OCI-LY7 (cell line): ENCODE measurements at regions not wholly inside any gene's neighbourhood (a gene's known extent, or its start where the extent isn't known, plus 50 kb on each side); places are given as distances from the start of the nearest gene placed in this dataset.

ENCODE experiments used
- BruUV-seq: library from RNA; stranded (reverse); fragments of 400-500 nt; replicated peaks from 2 replicates; lab custom pipeline; 2021; lab: Mats Ljungman, UMichigan
- CTCF ChIA-PET: fragments of 300-600 bp; sonication (Branson Sonifier 250); formaldehyde crosslinking; loops from one replicate; lab custom pipeline; 2022; ENCODE audit warnings: antibody characterized with exemption; ENCODE audit not compliant: unreplicated experiment; lab: Charles Lee
- POLR2A ChIA-PET: fragments of 300-600 bp; sonication (Branson Sonifier 250); formaldehyde crosslinking; loops from one replicate; lab custom pipeline; 2022; ENCODE audit warnings: antibody characterized with exemption; lab: Charles Lee
- DNase-seq: peaks from one replicate; pipeline ENCODE4 v3.0.0-alpha.2; 2015; ENCODE audit warnings: low spot score
- H2AFZ ChIP-seq: fragments of 200-600 bp; sonication (generic), shearing (Covaris generic); 2 replicates; pipeline ENCODE4 v1.6.1; 2014; ENCODE audit warnings: mild to moderate bottlenecking, antibody characterized with exemption, low read length, moderate library complexity
- H3K27ac ChIP-seq: fragments of 200-600 bp; sonication (generic); 2 replicates; pipeline ENCODE4 v1.5.1; 2014; ENCODE audit warnings: mixed run types, low read depth, mild to moderate bottlenecking, moderate library complexity, low read length, inconsistent platforms; ENCODE audit not compliant: poor library complexity, severe bottlenecking
- H3K36me3 ChIP-seq: fragments of 200-600 bp; sonication (generic); 2 replicates; pipeline ENCODE4 v1.6.1; 2014; ENCODE audit warnings: mild to moderate bottlenecking, antibody characterized with exemption, low read length, moderate library complexity, mixed read lengths; ENCODE audit not compliant: insufficient read depth
- H3K4me1 ChIP-seq: fragments of 200-600 bp; sonication (generic); 2 replicates; pipeline ENCODE4 v1.5.1; 2014; ENCODE audit warnings: mild to moderate bottlenecking, low read length; ENCODE audit not compliant: insufficient read depth, poor library complexity, severe bottlenecking
- H3K4me2 ChIP-seq: fragments of 200-600 bp; sonication (generic); 2 replicates; pipeline ENCODE4 v1.6.1; 2014; ENCODE audit warnings: mild to moderate bottlenecking, low read length
- H3K4me3 ChIP-seq: fragments of 200-600 bp; sonication (generic); 2 replicates; pipeline ENCODE4 v1.5.1; 2014; ENCODE audit warnings: mild to moderate bottlenecking, low read depth, low read length; ENCODE audit not compliant: poor library complexity, severe bottlenecking
- H3K79me2 ChIP-seq: fragments of 200-600 bp; sonication (generic); 2 replicates; pipeline ENCODE4 v1.6.1; 2016; ENCODE audit warnings: low read depth, mild to moderate bottlenecking, low read length, moderate library complexity, mixed read lengths; ENCODE audit not compliant: insufficient read depth
- H3K9me2 ChIP-seq: fragments of 200-600 bp; sonication (generic); 2 replicates; pipeline ENCODE4 v1.6.1; 2016; ENCODE audit warnings: mild to moderate bottlenecking, low read length, mixed read lengths; ENCODE audit not compliant: insufficient read depth
- H3K9me3 ChIP-seq: fragments of 200-600 bp; sonication (generic); 2 replicates; pipeline ENCODE4 v1.6.1; 2014; ENCODE audit warnings: mild to moderate bottlenecking, mixed run types, low read length, mixed read lengths
- H4K20me1 ChIP-seq: fragments of 200-600 bp; sonication (generic); 2 replicates; pipeline ENCODE4 v1.6.1; 2014; ENCODE audit warnings: mild to moderate bottlenecking, antibody characterized with exemption, low read length, moderate library complexity, mixed read lengths; ENCODE audit not compliant: insufficient read depth
- CTCF ChIP-seq: fragments of 200-600 bp; sonication (generic); conservative IDR thresholded peaks from 2 replicates; pipeline ENCODE4 v1.5.1; 2014; ENCODE audit warnings: mild to moderate bottlenecking, antibody characterized with exemption, low read length, moderate library complexity, mixed read lengths
- EZH2phosphoT487 ChIP-seq: fragments of 200-600 bp; sonication (generic); IDR thresholded peaks from 2 replicates; pipeline ENCODE4 v1.6.1; 2018; ENCODE audit warnings: low read depth, borderline replicate concordance, mild to moderate bottlenecking, mixed run types, antibody characterized with exemption, low read length, moderate library complexity, mixed read lengths
- intact Hi-C: fragments of 100-400 bp; cut with micrococcal nuclease; formaldehyde crosslinking; loops from one replicate; pipeline ENCODE4 v1.10.0; 2022; ENCODE audit not compliant: unreplicated experiment

DNA sequence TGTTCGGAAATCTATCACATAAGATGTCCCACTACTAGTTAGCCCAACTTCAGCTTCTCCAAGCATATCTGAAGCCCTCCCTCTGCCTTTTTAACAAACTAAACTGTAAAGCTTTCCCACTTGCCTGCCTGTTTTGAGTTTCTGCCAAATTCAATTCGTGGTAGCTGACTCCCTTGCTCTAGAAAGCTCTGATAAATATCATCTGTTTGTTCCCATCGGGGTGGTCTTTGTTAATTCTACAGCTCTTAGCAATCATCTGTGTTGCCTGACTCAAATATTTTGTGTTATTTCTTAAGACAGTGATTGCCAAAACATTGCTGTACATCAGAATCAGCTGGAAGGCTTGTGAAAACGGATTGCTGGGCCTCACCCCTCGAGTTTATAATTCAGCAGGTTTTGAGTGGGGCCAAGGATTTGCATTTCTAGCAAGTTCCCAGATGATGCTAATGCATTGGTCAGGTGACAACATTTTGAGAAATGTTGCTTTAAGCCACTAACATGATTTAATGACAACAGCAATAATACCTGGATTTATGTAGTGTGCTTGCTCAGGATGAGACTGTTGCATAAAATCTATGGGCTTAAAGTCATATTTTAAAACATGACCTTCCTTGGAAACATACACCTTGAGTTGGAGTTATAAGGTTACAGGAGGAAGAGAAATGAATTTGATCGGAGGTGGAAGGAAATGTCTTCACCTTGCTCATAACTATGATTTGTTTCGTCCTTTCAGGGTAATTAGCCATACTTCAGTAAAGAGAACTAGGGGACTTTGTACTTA is 631.9 kb downstream of the PSAT1 start:
- no TSS peak for BruUV-seq

DNA sequence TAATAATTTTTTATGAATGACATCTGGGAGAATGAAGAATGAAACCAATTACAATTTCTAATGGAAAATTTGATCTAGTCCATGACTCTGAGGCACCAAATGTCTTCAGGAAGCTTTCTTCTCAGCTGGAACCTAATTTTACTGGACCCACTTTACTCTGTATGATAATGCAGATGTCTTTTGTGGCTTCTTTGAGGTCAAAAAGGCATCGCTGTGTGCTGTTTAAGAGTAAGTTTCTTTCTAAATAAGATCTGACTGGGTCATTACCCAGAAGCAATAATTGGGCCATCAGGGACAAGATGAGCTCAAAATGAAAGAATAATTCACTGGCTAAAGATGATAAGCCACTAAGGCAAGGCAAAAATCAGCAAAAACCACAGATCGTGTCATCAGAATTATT is 633.4 kb downstream of the PSAT1 start:
- Histone ChIP-seq H3K36me3 (no peaks in the 10 kb centered on the region), H3K4me2 (no peak overlapping the region), H3K9me3 (no peaks in the 10 kb centered on the region), H3K4me3 (no peak overlapping the region), H3K9me2 (no peaks in the 10 kb centered on the region), H3K4me1 (no peaks in the 10 kb centered on the region), H4K20me1 (no peaks in the 10 kb centered on the region), H2AFZ (no peak overlapping the region), H3K79me2 (no peaks in the 10 kb centered on the region), H3K27ac (no peak overlapping the region)
- no peak for DNase-seq
- ChIA-PET POLR2A (no interaction called here), CTCF (no interaction called here)
- no peak for TF ChIP-seq CTCF
- no peak for TF ChIP-seq EZH2phosphoT487
- intact Hi-C loops = no loop called here
- BruUV-seq = no TSS peak

More for the DNA sequence above, 631.9 kb downstream of the PSAT1 start:
- ChIA-PET CTCF (no interaction called here), POLR2A (no interaction called here)
- no peaks in the 10 kb centered on the region for H3K36me3 ChIP-seq
- TF ChIP-seq CTCF = no peak
- TF ChIP-seq EZH2phosphoT487 = no peak
- no peak overlapping the region for H3K4me2 ChIP-seq
- H4K20me1 ChIP-seq = no peaks in the 10 kb centered on the region
- H3K9me2 ChIP-seq = no peaks in the 10 kb centered on the region
- no peaks in the 10 kb centered on the region for H3K9me3 ChIP-seq
- DNase-seq = no peak
- intact Hi-C loops = no loop called here
- no peak overlapping the region for H3K4me3 ChIP-seq
- H3K27ac ChIP-seq = no peak overlapping the region
- H2AFZ ChIP-seq = no peak overlapping the region
- no peaks in the 10 kb centered on the region for H3K79me2 ChIP-seq
- no peaks in the 10 kb centered on the region for H3K4me1 ChIP-seq
